Large intestine (tissue), 3 donors: ENCODE measurements at regions not wholly inside any gene's neighbourhood (a gene's known extent, or its start where the extent isn't known, plus 50 kb on each side); places are given as distances from the start of the nearest gene placed in this dataset.
"Not testable (repeated sequence)": the region's sequence is repeated elsewhere in the genome, so short reads cannot be mapped to it uniquely, and the experiment has no call there.

Experiments
- DNase-seq, 2 donors: peaks; one replicate each; pipeline versions ENCODE4 v3.0.0 to v3.0.0-alpha.2; 2013
- H3K27ac ChIP-seq: one replicate; pipeline ENCODE4 v1.5.1; 2013; ENCODE audit warnings: low read length
- H3K27me3 ChIP-seq: 2 replicates; pipeline ENCODE4 v1.6.1; 2013; ENCODE audit warnings: low read length; ENCODE audit not compliant: control insufficient read depth, insufficient read depth
- H3K36me3 ChIP-seq: 2 replicates; pipeline ENCODE4 v1.6.1; 2013; ENCODE audit warnings: low read length; ENCODE audit not compliant: control insufficient read depth, insufficient read depth
- H3K4me1 ChIP-seq: one replicate; pipeline ENCODE4 v1.6.1; 2013; ENCODE audit warnings: low read length; ENCODE audit not compliant: control insufficient read depth, insufficient read depth
- H3K4me3 ChIP-seq: one replicate; pipeline ENCODE4 v1.5.1; 2013; ENCODE audit warnings: low read length
- H3K9me3 ChIP-seq: one replicate; pipeline ENCODE4 v1.6.1; 2013; ENCODE audit warnings: mild to moderate bottlenecking, low read depth, low read length, moderate library complexity; ENCODE audit not compliant: control insufficient read depth
- WGBS: methylation state at CpG from one replicate; pipeline ENCODE4 v1.1.5; 2013; ENCODE audit warnings: low lambda C conversion rate; ENCODE audit not compliant: insufficient coverage; 5-methylcytosine and 5-hydroxymethylcytosine counted together

GRCh38 chr2:33690686-33691085 is 91.6 kb upstream of the FAM98A start:
- not testable (repeated sequence) for H3K36me3 ChIP-seq, H3K27me3 ChIP-seq, DNase-seq, H3K4me3 ChIP-seq, H3K4me1 ChIP-seq, H3K27ac ChIP-seq, H3K9me3 ChIP-seq
- no CpG with 5 or more reads among the region's 1 CpG for WGBS

GRCh38 chr2:33681364-33681757 is 82.3 kb upstream of the FAM98A start:
- Histone ChIP-seq H3K4me1 (no peaks in the 10 kb centered on the region), H3K36me3 (no peaks in the 10 kb centered on the region), H3K9me3 (no peaks in the 10 kb centered on the region), H3K27ac (no peak overlapping the region), H3K4me3 (no peak overlapping the region), H3K27me3 (no peaks in the 10 kb centered on the region)
- 0% methylated on average over 1 of the region's 1 CpG for WGBS
- DNase-seq: no peak

GRCh38 chr2:33680644-33681363 is 81.7 kb upstream of the FAM98A start:
- Histone ChIP-seq H3K27me3 (no peaks in the 10 kb centered on the region), H3K27ac (no peak overlapping the region), H3K36me3 (no peaks in the 10 kb centered on the region), H3K4me3 (no peak overlapping the region), H3K9me3 (no peaks in the 10 kb centered on the region), H3K4me1 (no peaks in the 10 kb centered on the region)
- 69% methylated on average over 5 of the region's 12 CpGs for WGBS
- DNase-seq: no peak

GRCh38 chr2:33678436-33678835 is 79.3 kb upstream of the FAM98A start:
- H3K9me3 ChIP-seq: no peaks in the 10 kb centered on the region
- DNase-seq: no peak

GRCh38 chr2:33673937-33674336 is 74.8 kb upstream of the FAM98A start:
- no peaks in the 10 kb centered on the region for H3K27me3 ChIP-seq
- no peaks in the 10 kb centered on the region for H3K36me3 ChIP-seq
- no peaks in the 10 kb centered on the region for H3K9me3 ChIP-seq
- no peak for DNase-seq
- no peaks in the 10 kb centered on the region for H3K4me1 ChIP-seq
- H3K4me3 ChIP-seq: no peak overlapping the region
- H3K27ac ChIP-seq: no peak overlapping the region
- 43% methylated on average over 1 of the region's 2 CpGs for WGBS

More at GRCh38 chr2:33678436-33678835, 79.3 kb upstream of the FAM98A start:
- Histone ChIP-seq H3K27me3 (no peaks in the 10 kb centered on the region), H3K4me1 (no peaks in the 10 kb centered on the region), H3K36me3 (no peaks in the 10 kb centered on the region), H3K27ac (no peak overlapping the region), H3K4me3 (no peak overlapping the region)
- no CpG with 5 or more reads among the region's 1 CpG for WGBS

GRCh38 chr2:33672896-33673295 is 73.8 kb upstream of the FAM98A start:
- no peaks in the 10 kb centered on the region for H3K36me3 ChIP-seq
- H3K9me3 ChIP-seq: no peaks in the 10 kb centered on the region
- no peaks in the 10 kb centered on the region for H3K27me3 ChIP-seq
- 17% methylated on average over 1 of the region's 1 CpG for WGBS
- H3K4me1 ChIP-seq: no peaks in the 10 kb centered on the region
- H3K27ac ChIP-seq: no peak overlapping the region
- H3K4me3 ChIP-seq: no peak overlapping the region
- DNase-seq: no peak

GRCh38 chr2:33672389-33672788 is 73.3 kb upstream of the FAM98A start:
- Histone ChIP-seq H3K9me3 (no peaks in the 10 kb centered on the region), H3K27me3 (no peaks in the 10 kb centered on the region), H3K27ac (no peak overlapping the region), H3K36me3 (no peaks in the 10 kb centered on the region), H3K4me1 (no peaks in the 10 kb centered on the region), H3K4me3 (no peak overlapping the region)
- no peak for DNase-seq
- WGBS: no CpG with 5 or more reads among the region's 1 CpG

- H3K36me3 ChIP-seq: no peaks in the 10 kb centered on the region
- no peaks in the 10 kb centered on the region for H3K27me3 ChIP-seq
- 100% methylated on average over 1 of the region's 2 CpGs for WGBS
- no peak for DNase-seq
- no peak overlapping the region for H3K4me3 ChIP-seq
- no peaks in the 10 kb centered on the region for H3K9me3 ChIP-seq
- no peak overlapping the region for H3K27ac ChIP-seq
- no peaks in the 10 kb centered on the region for H3K4me1 ChIP-seq
Observed at GRCh38 chr2:33671198-33671597, 72.1 kb upstream of the FAM98A start.

GRCh38 chr2:33670392-33670937 is 71.4 kb upstream of the FAM98A start:
- Histone ChIP-seq H3K4me3 (no peak overlapping the region), H3K4me1 (no peaks in the 10 kb centered on the region), H3K27me3 (no peaks in the 10 kb centered on the region), H3K9me3 (no peaks in the 10 kb centered on the region), H3K36me3 (no peaks in the 10 kb centered on the region), H3K27ac (no peak overlapping the region)
- DNase-seq: no peak
- WGBS: 94% methylated on average over 2 of the region's 4 CpGs

GRCh38 chr2:33666879-33667278 is 67.8 kb upstream of the FAM98A start:
- no CpG with 5 or more reads among the region's 4 CpGs for WGBS
- Histone ChIP-seq H3K36me3 (no peaks in the 10 kb centered on the region), H3K4me1 (no peaks in the 10 kb centered on the region), H3K27ac (no peak overlapping the region), H3K4me3 (no peak overlapping the region), H3K9me3 (no peaks in the 10 kb centered on the region), H3K27me3 (no peaks in the 10 kb centered on the region)
- DNase-seq: no peak

GRCh38 chr2:33665039-33665438 is 65.9 kb upstream of the FAM98A start:
- H3K36me3 ChIP-seq: no peaks in the 10 kb centered on the region
- no CpG with 5 or more reads among the region's 1 CpG for WGBS
- H3K4me3 ChIP-seq: no peak overlapping the region
- no peaks in the 10 kb centered on the region for H3K4me1 ChIP-seq
- DNase-seq: no peak
- H3K27ac ChIP-seq: no peak overlapping the region
- no peaks in the 10 kb centered on the region for H3K27me3 ChIP-seq
- no peaks in the 10 kb centered on the region for H3K9me3 ChIP-seq
